HEK293 (cell line): ENCODE measurements at regions not wholly inside any gene's neighbourhood (a gene's known extent, or its start where the extent isn't known, plus 50 kb on each side); places are given as distances from the start of the nearest gene placed in this dataset.

Experiments used
- CTCF ChIA-PET: fragments of 350-600 bp; formaldehyde crosslinking; extraction: SDS; loops from one replicate; lab custom pipeline; 2021; ENCODE audit warnings: antibody characterized with exemption; lab: Yijun Ruan, JAX
- POLR2A ChIA-PET: fragments of 300-600 bp; formaldehyde crosslinking; extraction: SDS; loops from one replicate; lab custom pipeline; 2020; ENCODE audit warnings: antibody characterized with exemption, inconsistent platforms; lab: Yijun Ruan, JAX
- H3K27ac ChIP-seq: fragments of 200-500 bp; sonication (Bioruptor generic); 2 replicates; pipeline ENCODE4 v1.5.1; 2014; ENCODE audit warnings: low read depth, low read length, control low read depth, inconsistent platforms; ENCODE audit errors: extremely low read depth
- H3K36me3 ChIP-seq, 2 experiments: fragments of 200-500 bp in 1 of 2; sonication (Bioruptor generic) in 1 of 2; 1 replicate in 1 of 2; 2 replicates in 1 of 2; pipeline ENCODE4 v1.5.1; 2014 to 2017; ENCODE audit warnings: inconsistent platforms in 2 of 2, low read length in 2 of 2; ENCODE audit not compliant: control insufficient read depth in 2 of 2, insufficient read depth in 1 of 2
- H3K4me1 ChIP-seq: fragments of 200-500 bp; sonication (Bioruptor generic); 2 replicates; pipeline ENCODE4 v1.5.1; 2014; ENCODE audit warnings: mild to moderate bottlenecking, low read length, inconsistent platforms; ENCODE audit not compliant: control insufficient read depth, insufficient read depth
- H3K4me3 ChIP-seq: 2 replicates; pipeline ENCODE4 v1.5.1; 2011; ENCODE audit warnings: low read depth, mild to moderate bottlenecking, control low read depth, low read length, moderate library complexity
- H3K9me3 ChIP-seq: fragments of 200-500 bp; sonication (Bioruptor generic); 2 replicates; pipeline ENCODE4 v1.5.1; 2014; ENCODE audit warnings: low read depth, low read length, inconsistent platforms; ENCODE audit not compliant: control insufficient read depth, insufficient read depth
- AEBP2 ChIP-seq: fragments of 450-650 bp; formaldehyde crosslinking; IDR thresholded peaks from 2 replicates; pipeline ENCODE4 v1.5.1; 2016; ENCODE audit warnings: missing biosample characterization, missing genetic modification characterization, borderline replicate concordance
- EGR2 ChIP-seq: fragments of 450-650 bp; formaldehyde crosslinking; IDR thresholded peaks from 2 replicates; pipeline ENCODE4 v1.5.1; 2016; ENCODE audit warnings: low read depth, missing biosample characterization, missing genetic modification characterization
- HOXD13 ChIP-seq: sonication (generic); formaldehyde crosslinking; IDR thresholded peaks from 2 replicates; pipeline ENCODE4 v1.8.0; 2022; ENCODE audit warnings: missing genetic modification reagents, borderline replicate concordance
- MYNN ChIP-seq: fragments of 450-650 bp; formaldehyde crosslinking; IDR thresholded peaks from 2 replicates; pipeline ENCODE4 v1.5.1; 2016; ENCODE audit warnings: missing biosample characterization, missing genetic modification characterization, borderline replicate concordance
- PRDM4 ChIP-seq: fragments of 450-650 bp; formaldehyde crosslinking; IDR thresholded peaks from 2 replicates; pipeline ENCODE4 v1.5.1; 2017; ENCODE audit warnings: missing biosample characterization, missing genetic modification characterization
- SALL2 ChIP-seq: fragments of 450-650 bp; formaldehyde crosslinking; IDR thresholded peaks from 2 replicates; pipeline ENCODE4 v1.5.0; 2017; ENCODE audit warnings: missing biosample characterization, mild to moderate bottlenecking, missing genetic modification characterization, borderline replicate concordance
- SP2 ChIP-seq: fragments of 450-650 bp; formaldehyde crosslinking; IDR thresholded peaks from 2 replicates; pipeline ENCODE4 v1.5.1; 2016; ENCODE audit warnings: missing biosample characterization, missing genetic modification characterization
- TCF7L2 ChIP-seq: IDR thresholded peaks from 2 replicates; pipeline ENCODE4 v1.6.1; 2011; ENCODE audit warnings: low read depth, mild to moderate bottlenecking, inconsistent platforms, low read length, moderate library complexity, borderline replicate concordance
- TSHZ1 ChIP-seq: fragments of 450-650 bp; formaldehyde crosslinking; IDR thresholded peaks from 2 replicates; pipeline ENCODE4 v1.5.1; 2016; ENCODE audit warnings: missing biosample characterization, missing genetic modification characterization, borderline replicate concordance
- YY2 ChIP-seq: fragments of 450-650 bp; formaldehyde crosslinking; IDR thresholded peaks from 2 replicates; pipeline ENCODE4 v1.5.1; 2016; ENCODE audit warnings: missing biosample characterization, missing genetic modification characterization
- ZBTB48 ChIP-seq: fragments of 450-650 bp; formaldehyde crosslinking; IDR thresholded peaks from 2 replicates; pipeline ENCODE4 v1.5.1; 2016; ENCODE audit warnings: missing biosample characterization, missing genetic modification characterization
- ZNF114 ChIP-seq: fragments of 450-650 bp; formaldehyde crosslinking; IDR thresholded peaks from 2 replicates; pipeline ENCODE4 v1.5.0; 2017; ENCODE audit warnings: missing biosample characterization, missing genetic modification characterization
- ZNF211 ChIP-seq: fragments of 450-650 bp; formaldehyde crosslinking; IDR thresholded peaks from 2 replicates; pipeline ENCODE4 v1.5.1; 2016; ENCODE audit warnings: low read depth, missing biosample characterization, missing genetic modification characterization
- ZNF24 ChIP-seq: fragments of 450-650 bp; formaldehyde crosslinking; IDR thresholded peaks from 2 replicates; pipeline ENCODE4 v1.5.1; 2016; ENCODE audit warnings: missing biosample characterization, missing genetic modification characterization
- ZNF311 ChIP-seq: fragments of 450-650 bp; formaldehyde crosslinking; IDR thresholded peaks from 2 replicates; pipeline ENCODE4 v1.5.1; 2017; ENCODE audit warnings: missing biosample characterization, missing genetic modification characterization, borderline replicate concordance
- ZNF404 ChIP-seq: fragments of 450-650 bp; formaldehyde crosslinking; IDR thresholded peaks from 2 replicates; pipeline ENCODE4 v1.5.1; 2017; ENCODE audit warnings: missing biosample characterization, missing genetic modification characterization
- ZNF423 ChIP-seq: fragments of 450-650 bp; formaldehyde crosslinking; IDR thresholded peaks from 2 replicates; pipeline ENCODE4 v1.5.1; 2016; ENCODE audit warnings: missing biosample characterization, missing genetic modification characterization
- ZNF48 ChIP-seq: fragments of 450-650 bp; formaldehyde crosslinking; IDR thresholded peaks from 2 replicates; pipeline ENCODE4 v1.5.1; 2016; ENCODE audit warnings: missing biosample characterization, missing genetic modification characterization
- ZNF514 ChIP-seq: fragments of 450-650 bp; formaldehyde crosslinking; IDR thresholded peaks from 2 replicates; pipeline ENCODE4 v1.5.1; 2016; ENCODE audit warnings: missing biosample characterization, missing genetic modification characterization
- ZNF560 ChIP-seq: fragments of 450-650 bp; formaldehyde crosslinking; IDR thresholded peaks from 2 replicates; pipeline ENCODE4 v1.5.1; 2017; ENCODE audit warnings: missing biosample characterization, missing genetic modification characterization, borderline replicate concordance
- ZNF571 ChIP-seq: fragments of 450-650 bp; formaldehyde crosslinking; IDR thresholded peaks from 2 replicates; pipeline ENCODE4 v1.5.0; 2017; ENCODE audit warnings: missing biosample characterization, missing genetic modification characterization
- ZNF776 ChIP-seq: fragments of 450-650 bp; formaldehyde crosslinking; IDR thresholded peaks from 2 replicates; pipeline ENCODE4 v1.5.0; 2017; ENCODE audit warnings: missing biosample characterization, missing genetic modification characterization, borderline replicate concordance
- ZNF830 ChIP-seq: fragments of 450-650 bp; IDR thresholded peaks from 2 replicates; pipeline ENCODE4 v1.5.0; 2018; ENCODE audit warnings: missing biosample characterization, missing genetic modification characterization, low read depth, mild to moderate bottlenecking, moderate library complexity
- ZSCAN5A ChIP-seq: fragments of 450-650 bp; formaldehyde crosslinking; IDR thresholded peaks from 2 replicates; pipeline ENCODE4 v1.5.1; 2016; ENCODE audit warnings: missing biosample characterization, missing genetic modification characterization

GRCh38 chr5:117682416-117682815 lies 1107.8 kb upstream of the SEMA6A start:
- Histone ChIP-seq H3K9me3 (no peaks in the 10 kb centered on the region), H3K27ac (no peak overlapping the region), H3K36me3 (no peaks in the 10 kb centered on the region), H3K4me3 (no peak overlapping the region), H3K4me1 (no peaks in the 10 kb centered on the region)
- ChIA-PET POLR2A (no interaction called here), CTCF (no interaction called here)
- no peak for TF ChIP-seq ZNF571 (tag by site-specific recombination)
- no peak for TF ChIP-seq ZNF404 (tag by site-specific recombination)
- no peak for TF ChIP-seq ZNF48 (tag by site-specific recombination)
- TF ChIP-seq SP2 (tag by site-specific recombination): no peak
- no peak for TF ChIP-seq MYNN (tag by site-specific recombination)
- no peak for TF ChIP-seq ZNF114 (tag by site-specific recombination)
- TF ChIP-seq ZNF776 (tag by site-specific recombination): no peak
- no peak for TF ChIP-seq PRDM4 (tag by site-specific recombination)
- TF ChIP-seq TCF7L2: no peak
- no peak for TF ChIP-seq ZNF514
- TF ChIP-seq ZSCAN5A (tag by site-specific recombination): no peak
- TF ChIP-seq ZNF560: no peak
- no peak for TF ChIP-seq SALL2 (tag by site-specific recombination)
- TF ChIP-seq AEBP2 (tag by site-specific recombination): no peak
- no peak for TF ChIP-seq ZNF211 (tag by site-specific recombination)
- TF ChIP-seq YY2 (tag by site-specific recombination): no peak

GRCh38 chr5:117681431-117682254 lies 1107.0 kb upstream of the SEMA6A start:
- TF ChIP-seq ZNF514 (no peak), ZBTB48 (tag by site-specific recombination) (no peak), ZNF423 (no peak), ZNF830 (tag by site-specific recombination) (no peak), ZNF311 (tag by site-specific recombination) (no peak), HOXD13 (no peak), ZNF24 (tag by site-specific recombination) (no peak), EGR2 (tag by site-specific recombination) (no peak), TSHZ1 (tag by site-specific recombination) (no peak)
- CTCF ChIA-PET: no interaction called here
- Histone ChIP-seq H3K4me1 (no peaks in the 10 kb centered on the region), H3K36me3 (no peaks in the 10 kb centered on the region), H3K9me3 (no peaks in the 10 kb centered on the region), H3K4me3 (no peak overlapping the region), H3K27ac (no peak overlapping the region)
- POLR2A ChIA-PET: no interaction called here
